HG02763 (cell line): ENCODE measurements at regions not wholly inside any gene's neighbourhood (a gene's known extent, or its start where the extent isn't known, plus 50 kb on each side); places are given as distances from the start of the nearest gene placed in this dataset.

Experiments
- ATAC-seq: cut with Tn5 transposase; IDR thresholded peaks from one replicate; pipeline ENCODE4 v1.9.1; 2021; ENCODE audit warnings: mild to moderate bottlenecking, moderate library complexity; ENCODE audit not compliant: unreplicated experiment

DNA sequence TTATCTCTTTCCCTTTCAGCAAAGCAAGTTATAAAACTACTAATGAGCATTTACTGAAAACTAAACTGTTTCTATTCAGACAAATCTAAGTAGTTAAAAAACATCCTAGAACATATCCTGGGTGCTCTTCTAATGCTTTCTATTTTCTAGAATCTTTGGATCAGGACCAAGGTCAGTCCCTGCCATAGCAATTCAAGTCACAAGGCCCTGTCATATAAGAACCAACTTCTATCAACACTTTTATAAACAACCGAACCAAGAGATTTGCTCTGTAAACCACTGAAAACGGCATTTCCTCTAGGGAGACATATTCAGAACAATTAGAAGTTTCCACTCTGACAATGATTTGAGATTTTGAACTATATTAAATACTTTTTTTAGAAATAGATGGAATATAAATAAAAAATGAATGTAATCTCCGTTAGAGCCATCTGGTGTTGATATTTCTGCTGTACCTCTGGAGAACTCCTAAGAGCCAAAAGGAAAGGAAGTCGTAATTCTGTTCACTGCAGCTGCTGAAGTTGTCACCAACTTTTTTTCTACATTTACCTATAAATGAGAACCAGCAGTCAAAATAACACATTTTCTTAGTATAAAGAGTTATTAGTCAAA, 51.4 kb upstream of the LGSN start:
- no peak for ATAC-seq

DNA sequence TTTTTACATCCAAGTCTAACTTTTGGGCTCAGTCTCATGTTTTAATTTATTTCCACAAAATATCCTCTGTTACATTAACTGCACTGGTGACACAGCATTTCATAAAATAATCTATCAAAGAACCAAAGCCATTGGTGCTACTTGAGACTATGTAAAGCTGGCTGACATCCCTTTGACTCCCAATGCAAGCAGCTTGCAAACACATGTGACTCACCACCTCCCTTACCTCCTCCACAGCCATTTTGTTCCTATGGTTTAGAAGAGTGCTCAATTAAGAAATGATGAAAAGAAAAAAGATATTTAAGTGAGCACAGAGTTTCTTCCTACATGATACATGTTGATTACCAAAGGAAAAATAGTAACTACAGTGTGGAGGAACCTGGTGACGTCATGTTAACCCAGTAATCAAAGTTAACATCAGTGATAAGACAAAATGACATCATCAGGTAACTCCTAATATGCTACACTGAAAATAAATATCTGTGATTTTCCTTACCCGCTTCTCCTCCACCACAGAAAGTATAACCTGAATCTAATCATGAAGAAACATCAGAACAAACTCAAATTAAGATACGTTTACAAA, 53.3 kb upstream of the LGSN start:
- no peak for ATAC-seq

DNA sequence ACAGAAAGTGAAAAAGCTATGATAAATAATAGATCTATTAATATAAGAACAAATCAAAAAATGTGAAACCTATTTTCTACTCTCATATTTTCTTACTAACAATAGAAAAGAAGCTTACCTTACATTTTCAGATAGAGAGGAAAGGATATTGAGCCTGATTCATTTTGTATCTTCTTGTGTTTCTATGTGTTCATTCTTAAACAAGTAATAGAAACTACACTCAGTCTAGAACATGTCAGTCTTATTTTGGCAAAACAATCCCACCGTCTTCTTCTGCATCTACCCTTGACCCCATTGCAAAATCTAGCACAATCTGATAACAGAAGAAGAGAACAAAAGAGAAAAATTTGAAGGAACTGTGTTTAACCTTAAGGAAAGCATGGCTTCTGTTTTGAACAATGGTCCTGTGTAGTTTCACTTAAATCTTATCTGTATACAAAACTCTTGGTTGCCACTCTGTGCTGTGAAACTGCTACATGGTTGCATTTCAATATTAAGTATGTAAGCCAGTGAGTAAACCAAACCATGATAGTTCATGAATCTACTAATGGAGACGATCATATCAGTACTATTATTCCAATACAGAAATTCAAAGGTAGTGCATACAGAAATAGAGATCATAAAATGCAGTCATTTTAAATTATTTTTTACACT, 69.5 kb upstream of the LGSN start:
- ATAC-seq, result no peak

DNA sequence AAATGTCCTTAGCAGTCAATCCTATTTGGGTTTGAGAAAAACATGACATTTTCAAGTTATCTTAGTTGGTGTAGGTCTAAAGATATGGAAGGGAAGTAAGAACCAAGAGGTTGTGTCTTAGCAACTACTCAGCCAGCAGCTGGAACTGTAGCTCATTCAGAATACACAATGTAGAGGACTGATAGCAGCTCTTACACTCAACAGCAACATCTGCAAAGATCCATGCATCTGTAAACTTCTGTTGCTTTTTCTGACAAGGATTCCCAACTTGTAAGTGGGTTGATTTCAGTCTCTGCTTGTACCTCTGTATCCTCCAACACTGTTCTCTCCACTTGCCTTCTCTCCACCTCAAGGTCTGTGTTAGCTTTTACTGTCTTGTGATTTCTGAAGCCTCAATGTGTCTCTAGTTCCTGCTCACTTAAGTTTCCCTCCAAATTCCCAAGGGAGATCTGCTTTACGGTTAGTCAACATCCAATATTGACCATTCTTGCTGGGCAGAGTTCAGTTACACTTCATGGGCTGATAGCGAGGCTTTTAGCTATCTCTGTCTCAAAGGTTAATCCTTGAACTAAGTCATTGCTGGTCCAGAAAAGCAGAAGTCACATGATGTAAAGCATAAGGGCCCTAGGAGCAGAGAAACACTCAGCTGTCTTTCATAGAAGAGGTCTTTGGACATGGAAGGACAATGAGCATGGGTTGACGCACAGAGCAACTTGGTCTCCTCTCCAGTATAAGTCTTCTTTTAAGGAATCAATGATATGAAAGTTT, 71.6 kb upstream of the LGSN start:
- ATAC-seq, result no peak

DNA sequence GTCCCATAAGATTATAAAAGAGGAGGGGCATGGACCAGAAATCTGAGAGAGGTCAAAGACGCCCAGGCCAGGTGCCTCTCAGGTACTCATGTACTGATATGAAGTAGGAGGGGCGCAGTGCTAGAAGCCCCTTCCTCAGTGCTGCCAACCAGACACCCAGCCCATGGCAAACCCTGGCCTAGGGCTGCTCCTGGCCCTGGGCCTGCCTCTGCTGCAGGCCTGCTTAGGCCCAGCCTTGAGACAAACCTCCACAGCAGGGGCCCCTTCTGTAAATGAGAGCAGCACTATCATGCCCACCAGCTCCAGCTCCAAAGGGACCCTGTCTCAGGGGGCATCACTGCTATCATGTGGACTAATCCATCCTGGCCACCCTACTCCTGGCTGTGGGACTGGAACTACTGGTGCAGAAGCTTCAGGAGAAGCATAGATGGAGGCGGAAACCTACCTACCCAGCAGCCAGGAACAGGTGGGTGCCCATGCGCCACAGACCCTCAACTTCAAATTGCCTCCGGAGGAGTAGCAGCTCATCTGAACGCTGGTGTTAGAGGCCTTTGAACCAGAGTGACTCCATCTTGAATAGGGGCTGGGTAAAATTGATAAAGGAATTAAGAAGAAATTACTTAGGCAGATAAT, 72.4 kb upstream of the LGSN start:
- ATAC-seq, result no peak

DNA sequence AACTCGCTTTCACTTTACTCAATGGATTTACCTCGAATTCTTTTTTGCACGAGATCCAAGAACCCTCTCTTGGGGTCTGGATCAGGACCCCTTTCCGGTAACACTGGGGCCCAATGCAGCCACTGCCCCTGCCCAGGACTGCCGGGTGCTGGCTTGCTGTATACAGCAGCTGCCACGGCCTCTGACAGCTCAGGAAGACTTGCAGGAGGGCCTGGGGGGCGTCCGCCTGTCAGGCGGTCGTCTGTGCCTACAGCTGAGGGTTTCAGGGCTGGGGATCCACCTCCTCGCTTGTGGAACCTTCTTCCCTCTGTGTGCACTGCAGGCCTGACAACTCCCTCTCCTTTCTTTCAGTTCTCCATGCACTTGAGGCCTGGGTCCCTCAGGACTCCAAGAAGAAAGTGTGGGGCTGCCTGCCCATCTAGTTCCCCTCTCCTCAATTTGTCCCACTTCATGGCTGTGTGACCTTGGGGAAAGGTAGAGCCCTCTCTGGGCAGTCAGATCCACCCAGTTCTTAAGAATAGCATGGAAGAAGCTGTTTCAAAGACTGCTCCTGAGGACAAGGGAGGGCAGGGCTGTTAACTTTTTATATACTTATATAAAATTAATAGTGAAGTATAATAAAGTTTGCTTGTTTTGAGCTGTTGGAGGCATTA, 75.0 kb upstream of the LGSN start:
- no peak for ATAC-seq

DNA sequence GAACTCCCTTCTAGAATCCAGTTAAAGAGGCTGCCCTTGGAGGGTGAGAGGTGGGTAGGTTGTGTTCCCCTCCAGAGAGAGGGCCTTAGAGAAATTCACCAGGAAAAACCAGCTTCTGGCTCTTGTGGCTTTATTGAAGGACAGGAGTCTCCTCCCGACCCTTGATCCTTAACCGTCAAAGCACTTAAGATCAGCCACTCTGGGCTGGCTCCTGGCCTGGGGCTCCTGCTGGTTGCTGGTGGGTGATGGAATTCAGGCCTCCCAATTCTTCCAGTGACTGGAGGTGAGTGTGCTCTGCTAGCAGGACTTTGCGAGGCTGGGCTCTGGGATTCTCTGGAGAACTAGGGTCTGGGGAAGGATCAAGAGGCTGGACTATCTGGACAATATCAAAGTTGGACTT, 75.6 kb upstream of the LGSN start:
- no peak for ATAC-seq

DNA sequence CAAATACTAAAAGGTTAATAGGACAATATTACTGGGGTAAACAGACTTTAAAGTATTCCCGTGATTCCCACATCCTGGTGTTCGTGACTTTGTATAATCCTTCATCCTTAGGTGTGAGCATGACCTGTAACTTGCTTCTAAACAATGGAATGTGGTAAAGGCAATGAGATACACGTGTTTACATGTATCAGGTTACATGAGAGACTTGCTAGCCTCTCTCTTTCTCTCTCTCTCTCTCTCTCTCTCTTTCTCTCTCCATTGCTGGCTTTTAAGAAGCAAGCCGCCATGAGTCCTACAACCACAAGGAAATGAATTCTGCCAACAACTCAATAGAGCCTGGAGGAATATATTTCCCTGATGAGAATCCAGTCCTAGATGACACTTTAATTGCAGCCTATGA, 83.9 kb upstream of the LGSN start:
- no peak for ATAC-seq

DNA sequence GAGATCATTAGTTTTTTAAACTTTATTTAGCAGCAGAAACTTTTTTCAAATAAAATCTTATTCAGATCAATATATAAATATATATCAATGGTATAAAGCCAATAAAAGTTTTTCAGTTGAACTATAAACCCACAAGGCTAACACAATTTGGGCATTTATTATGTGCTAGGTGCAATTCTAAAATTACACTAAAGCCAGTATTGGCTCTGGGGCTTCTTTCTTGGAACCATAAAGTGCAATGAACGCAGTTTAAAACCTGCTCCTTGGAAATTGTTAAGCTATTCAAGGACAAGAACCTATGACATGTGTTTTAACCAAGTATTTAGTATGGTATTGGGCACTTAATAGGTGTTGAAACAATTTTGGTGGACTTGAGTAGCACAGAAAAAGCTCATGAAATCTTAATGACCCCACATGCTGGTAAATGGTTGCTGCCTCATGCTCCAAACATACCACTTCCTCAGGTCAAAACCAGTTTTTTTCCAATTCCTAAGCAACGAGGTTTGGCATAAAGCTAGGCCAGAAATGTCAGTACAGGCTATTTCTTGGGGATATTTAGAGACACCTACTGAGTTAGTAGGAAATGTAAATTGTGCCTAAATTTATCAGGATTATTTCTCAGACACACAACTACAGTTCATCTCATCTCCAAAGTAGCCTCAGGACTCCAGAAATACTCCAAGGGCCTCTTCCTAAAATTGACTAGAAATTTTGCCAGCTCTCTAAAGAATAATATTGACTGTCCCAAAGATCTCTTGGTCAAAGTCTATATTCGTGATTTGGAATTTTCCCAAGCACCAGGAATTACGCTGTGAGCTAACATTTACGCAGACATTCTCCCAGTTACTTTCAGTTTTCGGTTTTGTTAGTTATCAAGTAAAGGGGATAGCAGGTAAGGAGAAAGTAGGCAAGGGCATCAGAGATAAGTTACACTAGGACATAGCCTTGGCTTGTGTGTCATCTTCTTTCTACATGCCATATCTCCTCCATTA, 90.9 kb upstream of the LGSN start:
- no peak for ATAC-seq

DNA sequence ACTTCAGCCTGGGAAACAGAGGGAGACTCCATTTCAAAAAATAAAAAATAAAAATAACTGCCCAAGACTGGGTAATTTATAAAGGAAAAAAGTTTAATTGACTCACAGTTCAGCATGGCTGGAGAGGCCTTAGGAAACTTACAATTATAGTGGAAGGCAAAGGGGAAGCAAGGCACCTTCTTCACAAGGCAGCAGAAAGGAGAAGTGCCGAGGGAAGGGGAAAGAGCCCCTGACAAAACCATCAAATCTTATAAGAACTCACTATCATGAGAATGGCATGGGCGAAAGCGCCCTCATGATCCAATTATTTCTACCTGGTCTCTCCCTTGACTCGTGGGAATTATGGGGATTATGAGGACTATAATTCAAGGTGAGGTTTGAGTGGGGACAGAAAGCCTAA, 95.5 kb upstream of the LGSN start:
- ATAC-seq, result no peak

DNA sequence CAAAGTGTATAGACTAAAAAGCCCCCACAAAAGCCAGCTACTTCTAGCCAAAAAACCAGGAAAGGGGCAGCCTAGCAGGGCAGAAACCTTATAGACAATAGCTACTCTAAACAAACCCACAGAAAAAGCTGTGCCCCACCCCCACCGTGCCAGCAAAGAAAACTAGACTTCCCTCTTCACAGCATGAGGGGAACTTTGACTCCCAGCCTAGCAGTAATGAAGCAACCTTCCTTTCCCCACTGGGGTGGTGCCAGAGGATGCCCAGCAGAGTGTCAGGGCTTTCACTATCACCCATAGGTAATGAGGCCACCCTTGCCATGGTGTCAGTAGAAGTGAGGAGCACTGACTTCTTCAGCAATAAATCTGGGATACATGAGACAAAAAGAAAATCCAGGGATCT, 99.0 kb upstream of the LGSN start:
- no peak for ATAC-seq

DNA sequence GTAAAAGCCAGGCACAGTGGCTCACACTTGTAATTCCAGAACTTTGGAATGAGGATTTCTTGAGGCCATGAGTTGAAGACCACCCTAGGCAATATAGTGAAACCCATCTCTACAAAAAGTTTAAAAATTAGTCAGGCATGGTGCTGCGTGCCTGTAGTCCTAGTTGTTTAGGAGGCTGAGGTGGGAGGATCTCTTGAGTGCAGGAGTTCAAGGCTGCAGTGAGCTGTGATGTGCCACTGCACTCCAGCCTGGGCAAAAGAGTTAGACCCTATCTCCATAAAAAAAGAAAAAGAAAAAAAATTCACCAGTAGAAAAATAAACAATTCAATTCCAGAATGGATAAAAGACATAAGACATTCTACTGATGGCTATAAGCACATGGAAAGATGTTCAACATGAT, 104.9 kb upstream of the LGSN start:
- no peak for ATAC-seq

DNA sequence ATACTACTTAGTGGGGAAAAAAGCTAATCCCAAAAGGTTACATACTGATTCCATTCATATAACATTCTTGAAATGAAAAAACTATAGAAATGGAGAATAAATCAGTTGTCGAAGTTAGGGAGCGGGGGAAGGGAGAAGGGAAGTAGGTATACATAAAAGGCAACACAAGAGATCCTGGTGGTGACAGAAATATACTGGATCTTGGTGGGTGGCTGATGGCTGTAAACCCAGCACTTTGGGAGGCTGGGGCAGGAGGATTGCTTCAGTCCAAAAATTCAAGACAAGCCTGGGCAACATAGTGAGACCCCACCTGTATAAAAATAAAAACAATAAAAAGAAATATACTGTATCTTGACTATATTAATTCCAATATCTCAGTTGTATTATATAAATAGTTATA, 105.7 kb upstream of the LGSN start:
- no peak for ATAC-seq

DNA sequence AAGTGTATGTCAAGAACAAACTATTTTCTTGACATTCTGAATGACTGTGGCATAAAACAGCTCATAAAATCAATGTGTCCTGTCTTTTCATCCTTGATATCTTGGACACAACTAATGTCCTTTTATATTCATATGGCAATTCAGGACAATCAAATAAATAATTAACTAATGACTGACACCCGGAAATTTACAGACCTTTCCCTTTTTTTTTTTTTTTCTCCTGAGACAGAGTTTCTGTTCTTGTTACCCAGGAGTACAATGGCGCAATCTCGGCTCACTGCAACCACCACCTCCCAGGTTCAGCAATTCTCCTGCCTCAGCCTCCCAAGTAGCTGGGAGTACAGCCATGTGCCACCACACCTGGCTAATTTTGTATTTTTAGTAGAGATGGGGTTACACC, 107.1 kb upstream of the LGSN start:
- no peak for ATAC-seq

DNA sequence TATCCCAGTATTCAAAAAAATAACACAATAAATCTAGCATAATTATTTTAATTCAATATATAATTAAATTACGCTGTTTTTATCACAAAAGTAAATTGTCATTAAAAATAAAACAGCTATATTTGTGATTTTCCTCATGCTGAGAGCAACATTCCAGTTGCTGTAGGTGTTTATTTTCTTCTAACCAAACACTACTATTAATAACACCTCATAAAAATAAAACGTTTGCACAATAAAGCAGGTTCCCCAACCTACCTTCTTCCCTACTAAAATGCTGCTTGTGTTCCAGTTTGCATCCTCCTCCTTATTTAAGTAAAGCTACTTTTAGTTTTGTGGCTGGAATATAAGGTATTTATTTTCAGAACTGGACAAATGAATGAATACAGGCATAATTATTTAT, 108.2 kb upstream of the LGSN start:
- no peak for ATAC-seq

DNA sequence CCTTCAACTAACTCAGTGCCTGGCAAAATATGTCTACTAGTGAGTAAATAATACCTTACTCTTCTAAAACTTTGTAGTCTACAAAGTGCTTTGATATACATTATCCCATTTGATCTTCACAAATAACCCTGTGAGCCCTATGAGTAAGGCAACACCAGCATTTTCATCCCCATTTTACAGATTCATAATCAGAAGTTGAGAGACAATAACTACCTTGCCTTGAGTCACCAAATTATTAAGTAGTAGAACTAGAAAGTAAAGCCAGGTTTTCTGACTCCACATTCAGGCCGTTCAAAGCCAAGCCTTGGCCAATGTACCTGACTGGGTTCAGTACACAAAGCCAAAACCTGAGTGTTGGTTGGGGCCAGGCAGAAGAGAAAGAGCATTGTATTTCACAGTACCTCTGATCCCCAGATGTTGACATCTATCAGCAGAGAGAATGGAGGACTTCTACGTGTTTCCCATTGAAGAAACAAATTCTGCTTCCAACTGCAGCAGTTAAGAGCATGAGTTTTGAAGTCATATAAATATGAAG, 111.3 kb upstream of the LGSN start:
- ATAC-seq, result no peak

DNA sequence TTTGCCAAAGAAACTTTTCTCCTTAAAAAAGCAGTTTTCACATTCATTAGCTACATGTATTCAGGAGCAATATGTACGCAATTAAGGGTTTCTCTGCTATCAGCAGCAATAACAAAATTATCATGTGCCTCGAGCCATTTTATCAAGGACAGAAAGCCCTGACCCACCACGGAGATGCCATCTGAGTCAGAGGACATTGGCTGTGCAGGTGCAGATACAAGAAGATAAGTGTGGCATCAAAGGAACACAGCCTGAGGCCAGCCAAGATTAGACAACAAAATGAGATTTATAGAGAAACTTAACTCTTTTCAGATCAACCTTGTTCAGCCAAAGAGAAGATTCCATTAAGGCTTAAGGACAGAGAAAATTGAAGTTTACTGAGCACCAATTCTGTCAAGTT, 115.2 kb upstream of the LGSN start:
- no peak for ATAC-seq

DNA sequence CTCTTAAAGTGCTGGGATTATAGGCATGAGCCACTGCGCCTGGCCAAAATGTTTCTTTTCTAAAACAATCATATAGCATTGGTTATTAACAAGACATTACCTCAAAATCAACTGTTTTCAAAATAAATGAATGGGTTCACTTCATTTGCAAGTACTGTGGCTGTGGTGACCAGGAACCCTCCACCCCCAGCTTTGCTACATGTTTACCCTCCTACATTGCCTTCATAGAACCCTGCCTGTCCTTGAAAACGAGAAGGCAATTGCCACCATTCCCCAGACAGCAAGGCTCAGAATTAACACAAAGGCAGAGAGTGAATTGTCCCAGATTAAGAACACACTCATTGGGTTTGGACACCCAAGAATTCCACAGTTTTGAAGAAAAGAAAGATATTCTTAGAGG, 116.6 kb upstream of the LGSN start:
- no peak for ATAC-seq

DNA sequence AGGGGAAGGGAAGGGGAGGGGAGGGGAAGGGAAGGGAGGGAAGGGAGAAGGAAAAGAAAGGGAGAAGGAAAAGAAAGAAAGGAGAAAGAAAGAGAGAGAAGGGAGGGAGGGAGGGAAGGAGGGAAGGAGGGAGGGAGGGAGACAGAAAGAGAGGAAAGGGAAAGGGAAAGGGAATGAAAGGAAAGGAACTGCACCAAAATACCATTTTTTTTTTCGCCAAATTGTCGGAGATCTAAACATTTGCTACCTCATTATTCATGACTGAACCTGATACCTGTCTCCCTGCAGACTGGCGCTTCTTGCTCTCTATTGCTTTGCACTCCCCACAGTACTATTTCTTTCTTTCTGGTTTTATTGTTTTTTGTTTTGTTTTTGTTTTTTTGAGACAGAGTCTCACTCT, 117.3 kb upstream of the LGSN start:
- no peak for ATAC-seq

DNA sequence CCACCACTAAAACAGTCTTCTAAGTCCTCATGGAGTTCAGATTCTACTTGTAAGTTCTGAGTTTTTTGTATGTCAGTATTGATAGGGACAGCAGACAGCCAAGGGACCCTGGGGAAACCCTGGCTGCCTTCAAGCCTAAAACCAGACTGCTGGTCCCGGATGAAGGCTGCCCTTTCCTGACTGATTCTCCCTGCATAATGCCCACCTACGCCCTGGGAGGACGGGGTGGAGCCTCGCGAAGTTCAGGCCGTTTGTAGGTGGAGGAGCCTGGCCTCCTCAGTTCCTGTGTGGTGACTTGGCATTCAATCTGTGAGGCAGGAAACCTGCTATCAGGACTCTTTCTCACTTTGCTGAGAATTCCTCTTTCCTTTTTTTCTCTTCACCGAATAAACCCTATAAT, 120.3 kb upstream of the LGSN start:
- no peak for ATAC-seq
